ENCODE measurements at regions not wholly inside any gene's neighbourhood (a gene's known extent, or its start where the extent isn't known, plus 50 kb on each side); places are given as distances from the start of the nearest gene placed in this dataset.

DNA sequence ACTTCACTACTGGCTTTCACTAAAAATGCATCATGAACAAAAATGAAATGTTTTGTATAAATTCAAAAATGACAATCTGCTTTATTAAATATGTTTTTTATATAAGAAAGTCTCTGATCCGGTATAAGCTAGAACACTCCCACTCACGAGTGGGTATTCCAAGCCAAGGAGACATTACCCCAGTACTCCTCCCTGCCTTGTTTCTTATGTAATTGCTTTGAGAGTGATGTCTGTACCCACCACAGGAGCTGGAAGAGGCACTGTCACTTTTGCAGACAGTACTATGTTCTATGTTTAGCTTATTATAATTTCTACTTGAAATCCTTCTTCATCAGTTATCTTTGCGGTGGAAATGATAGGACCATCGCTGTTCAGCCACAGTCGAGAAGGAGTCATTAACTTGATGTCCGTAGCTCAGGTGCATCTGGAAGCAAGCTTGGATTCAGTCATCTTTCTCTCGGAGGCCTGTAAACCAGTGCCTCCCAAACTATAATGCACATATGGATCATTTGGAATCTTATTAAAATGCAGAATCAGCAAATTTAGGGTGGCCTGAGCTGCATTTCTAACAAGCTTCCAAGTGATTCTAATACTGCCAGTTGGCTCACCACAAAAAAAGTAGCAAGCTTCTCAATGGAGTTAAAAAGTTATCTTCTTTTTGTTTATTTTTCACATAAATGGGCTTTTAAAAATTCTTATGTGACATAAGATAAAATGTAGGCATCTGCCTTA, 396.4 kb downstream of the GRIA2 start:
- POLR2A ChIA-PET = no interaction called here
- Mint-ChIP-seq H3K4me3 (ENCODE audit: unreplicated experiment) (no peak overlapping the region), H3K4me1 (ENCODE audit: low read depth, unreplicated experiment) (no peaks in the 10 kb centered on the region), H3K9me3 (ENCODE audit: unreplicated experiment) (no peaks in the 10 kb centered on the region), H3K27ac (ENCODE audit: unreplicated experiment) (no peak overlapping the region), H3K27me3 (ENCODE audit: insufficient read depth, unreplicated experiment) (no peaks in the 10 kb centered on the region), H3K36me3 (ENCODE audit: insufficient read depth, unreplicated experiment) (no peaks in the 10 kb centered on the region)
- H3K27me3 ChIP-seq (replicated peaks; ENCODE audit: control insufficient read depth, insufficient read depth, low read length) = no peaks in the 10 kb centered on the region
- H3K4me3 ChIP-seq (ENCODE audit: low read depth, low read length) = no peak overlapping the region
- no peak for DNase-seq
- no peaks in the 10 kb centered on the region for H3K36me3 ChIP-seq (ENCODE audit: control insufficient read depth, insufficient read depth, low read length)
- CTCF ChIA-PET = no interaction called here
- H3K4me1 ChIP-seq = no peaks in the 10 kb centered on the region
- H3K9me3 ChIP-seq = no peaks in the 10 kb centered on the region
- TF ChIP-seq CTCF (IDR thresholded peaks at IDR 0.05; ENCODE audit: insufficient read depth in 1 of 2, low read depth in 1 of 2, low read length in 1 of 2, severe bottlenecking in 1 of 2, unreplicated experiment in 1 of 2) = no peak
- BruUV-seq (replicated peaks) = no TSS peak
- intact Hi-C loops (cut with micrococcal nuclease; ENCODE audit: unreplicated experiment) = no loop called here

DNA sequence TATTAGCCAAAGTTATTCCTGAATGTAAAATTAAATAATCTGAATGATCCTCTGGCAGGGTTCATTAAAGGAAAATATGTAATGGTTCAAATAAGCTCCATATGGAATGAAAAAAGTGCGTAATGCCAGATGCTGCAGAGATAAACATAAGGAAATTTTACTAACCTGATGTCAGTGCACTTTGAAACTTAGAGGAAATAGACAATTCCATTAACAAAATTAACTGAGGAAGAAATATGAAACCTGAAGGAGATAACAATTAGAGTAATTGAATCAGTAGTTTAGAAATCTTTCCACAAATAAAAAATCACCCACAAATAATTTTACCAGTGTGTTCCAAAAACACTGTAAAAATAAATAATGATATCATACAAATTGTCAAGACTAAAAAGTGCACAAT, 387.5 kb downstream of the GRIA2 start:
- CTCF ChIA-PET = no interaction called here
- no peaks in the 10 kb centered on the region for H3K9me3 Mint-ChIP-seq (ENCODE audit: unreplicated experiment)
- H3K4me1 Mint-ChIP-seq (ENCODE audit: low read depth, unreplicated experiment) = no peaks in the 10 kb centered on the region
- BruUV-seq (replicated peaks) = no TSS peak
- Histone ChIP-seq H3K36me3 (ENCODE audit: control insufficient read depth, insufficient read depth, low read length) (no peaks in the 10 kb centered on the region), H3K4me3 (ENCODE audit: low read depth, low read length) (no peak overlapping the region), H3K9me3 (no peaks in the 10 kb centered on the region), H3K27me3 (replicated peaks; ENCODE audit: control insufficient read depth, insufficient read depth, low read length) (no peaks in the 10 kb centered on the region), H3K4me1 (no peaks in the 10 kb centered on the region)
- DNase-seq = no peak
- H3K4me3 Mint-ChIP-seq (ENCODE audit: unreplicated experiment) = no peak overlapping the region
- no peaks in the 10 kb centered on the region for H3K36me3 Mint-ChIP-seq (ENCODE audit: insufficient read depth, unreplicated experiment)
- intact Hi-C loops (cut with micrococcal nuclease; ENCODE audit: unreplicated experiment) = no loop called here
- no peaks in the 10 kb centered on the region for H3K27me3 Mint-ChIP-seq (ENCODE audit: insufficient read depth, unreplicated experiment)
- no peak for TF ChIP-seq CTCF (IDR thresholded peaks at IDR 0.05; ENCODE audit: insufficient read depth in 1 of 2, low read depth in 1 of 2, low read length in 1 of 2, severe bottlenecking in 1 of 2, unreplicated experiment in 1 of 2)
- no peak overlapping the region for H3K27ac Mint-ChIP-seq (ENCODE audit: unreplicated experiment)
- POLR2A ChIA-PET = no interaction called here

DNA sequence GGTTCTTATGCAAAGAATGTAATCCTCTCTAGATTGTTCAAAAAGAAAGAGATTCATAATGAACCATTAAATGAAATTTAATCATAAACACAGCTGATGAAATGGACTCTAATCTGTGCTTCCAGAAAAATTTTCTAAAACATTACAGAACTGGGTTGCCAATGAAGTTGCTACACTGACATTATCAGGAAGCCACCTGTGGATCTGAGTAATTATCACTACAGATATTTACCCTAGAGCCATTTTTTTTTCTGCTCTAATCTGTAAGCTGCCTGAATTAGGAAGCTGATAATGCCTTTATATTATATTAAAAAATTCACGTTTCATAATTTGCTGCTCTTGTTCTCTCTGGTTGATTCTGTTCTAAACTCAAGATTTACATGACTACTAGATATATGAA, 380.1 kb downstream of the GRIA2 start:
- H3K27me3 Mint-ChIP-seq (ENCODE audit: insufficient read depth, unreplicated experiment) = no peaks in the 10 kb centered on the region
- no peaks in the 10 kb centered on the region for H3K36me3 ChIP-seq (ENCODE audit: control insufficient read depth, insufficient read depth, low read length)

More for the DNA sequence above, 380.1 kb downstream of the GRIA2 start:
- intact Hi-C loops (cut with micrococcal nuclease; ENCODE audit: unreplicated experiment) = no loop called here
- Histone ChIP-seq H3K4me1 (no peaks in the 10 kb centered on the region), H3K27me3 (replicated peaks; ENCODE audit: control insufficient read depth, insufficient read depth, low read length) (no peaks in the 10 kb centered on the region), H3K4me3 (ENCODE audit: low read depth, low read length) (no peak overlapping the region), H3K9me3 (no peaks in the 10 kb centered on the region)
- Mint-ChIP-seq H3K36me3 (ENCODE audit: insufficient read depth, unreplicated experiment) (no peaks in the 10 kb centered on the region), H3K27ac (ENCODE audit: unreplicated experiment) (no peak overlapping the region), H3K9me3 (ENCODE audit: unreplicated experiment) (no peaks in the 10 kb centered on the region), H3K4me1 (ENCODE audit: low read depth, unreplicated experiment) (no peaks in the 10 kb centered on the region), H3K4me3 (ENCODE audit: unreplicated experiment) (no peak overlapping the region)
- BruUV-seq (replicated peaks) = no TSS peak
- POLR2A ChIA-PET = no interaction called here
- CTCF ChIA-PET = no interaction called here
- no peak for DNase-seq
- no peak for TF ChIP-seq CTCF (IDR thresholded peaks at IDR 0.05; ENCODE audit: insufficient read depth in 1 of 2, low read depth in 1 of 2, low read length in 1 of 2, severe bottlenecking in 1 of 2, unreplicated experiment in 1 of 2)
